Loucy (cell line): ENCODE measurements at regions not wholly inside any gene's neighbourhood (a gene's known extent, or its start where the extent isn't known, plus 50 kb on each side); places are given as distances from the start of the nearest gene placed in this dataset.

Source experiments
- H2AFZ ChIP-seq: fragments of 200-600 bp; sonication (generic); 2 replicates; pipeline ENCODE4 v1.6.0; 2016; ENCODE audit warnings: antibody characterized with exemption, mild to moderate bottlenecking, low read length, moderate library complexity
- H3F3A ChIP-seq: fragments of 200-600 bp; 2 replicates; pipeline ENCODE4 v1.6.0; 2016; ENCODE audit warnings: antibody characterized with exemption, low read depth, mild to moderate bottlenecking
- H3K27me3 ChIP-seq: fragments of 200-600 bp; sonication (generic); 2 replicates; pipeline ENCODE4 v1.6.1; 2014; ENCODE audit warnings: low read length, mild to moderate bottlenecking; ENCODE audit not compliant: insufficient read depth, poor library complexity, severe bottlenecking
- H3K36me3 ChIP-seq: fragments of 200-600 bp; sonication (generic); 2 replicates; pipeline ENCODE4 v1.6.1; 2016; ENCODE audit warnings: low read length; ENCODE audit not compliant: insufficient read depth
- H3K4me1 ChIP-seq: fragments of 200-600 bp; sonication (generic); 2 replicates; pipeline ENCODE4 v1.5.1; 2014; ENCODE audit warnings: low read length, mild to moderate bottlenecking; ENCODE audit not compliant: insufficient read depth, poor library complexity, severe bottlenecking
- H3K4me2 ChIP-seq: fragments of 200-600 bp; sonication (generic); 2 replicates; pipeline ENCODE4 v1.6.0; 2014; ENCODE audit warnings: antibody characterized with exemption, low read length, low read depth, mild to moderate bottlenecking; ENCODE audit not compliant: poor library complexity, severe bottlenecking
- H3K4me3 ChIP-seq: fragments of 200-600 bp; sonication (generic); 2 replicates; pipeline ENCODE4 v1.5.1; 2014; ENCODE audit warnings: low read length, mild to moderate bottlenecking, mixed read lengths; ENCODE audit not compliant: poor library complexity, severe bottlenecking
- H3K79me2 ChIP-seq: fragments of 200-600 bp; sonication (generic); 2 replicates; pipeline ENCODE4 v1.6.1; 2014; ENCODE audit warnings: low read length; ENCODE audit not compliant: insufficient read depth
- H3K9ac ChIP-seq: fragments of 200-600 bp; sonication (generic); 2 replicates; pipeline ENCODE4 v1.6.0; 2014; ENCODE audit warnings: mild to moderate bottlenecking, low read depth, low read length, moderate library complexity; ENCODE audit not compliant: poor library complexity, severe bottlenecking
- H3K9me2 ChIP-seq: fragments of 200-600 bp; sonication (generic); replicated peaks from 2 replicates; pipeline ENCODE4 v1.6.1; 2016; ENCODE audit warnings: low read depth, low read length, mixed read lengths
- H3K9me3 ChIP-seq: fragments of 200-600 bp; sonication (generic); 2 replicates; pipeline ENCODE4 v1.6.1; 2014; ENCODE audit warnings: mild to moderate bottlenecking, antibody characterized with exemption, low read length, low read depth; ENCODE audit not compliant: insufficient read depth
- H4K20me1 ChIP-seq: fragments of 200-600 bp; sonication (generic); 2 replicates; pipeline ENCODE4 v1.6.0; 2014; ENCODE audit warnings: antibody characterized with exemption, low read length, mild to moderate bottlenecking; ENCODE audit not compliant: insufficient read depth, poor library complexity, severe bottlenecking
- CTCF ChIP-seq: fragments of 200-600 bp; sonication (generic); conservative IDR thresholded peaks from 2 replicates; pipeline ENCODE4 v1.5.1; 2014; ENCODE audit warnings: mild to moderate bottlenecking, antibody characterized with exemption, low read length
- EZH2phosphoT487 ChIP-seq: fragments of 200-600 bp; IDR thresholded peaks from 2 replicates; pipeline ENCODE4 v1.6.1; 2018; ENCODE audit warnings: antibody characterized with exemption, mild to moderate bottlenecking, moderate library complexity, borderline replicate concordance

GRCh38 chr1:239436286-239436685 is 49.9 kb downstream of the CHRM3 start:
- Histone ChIP-seq H3K9me2 (no peaks in the 10 kb centered on the region), H3K79me2 (no peaks in the 10 kb centered on the region), H3K4me2 (no peak overlapping the region), H3K9me3 (no peaks in the 10 kb centered on the region), H3K27me3 (no peaks in the 10 kb centered on the region), H3K4me1 (no peaks in the 10 kb centered on the region), H3K36me3 (no peaks in the 10 kb centered on the region), H3F3A (no peaks in the 10 kb centered on the region), H4K20me1 (no peaks in the 10 kb centered on the region), H3K9ac (no peak overlapping the region), H2AFZ (no peak overlapping the region), H3K4me3 (no peak overlapping the region)
- TF ChIP-seq EZH2phosphoT487 (no peak), CTCF (no peak)

GRCh38 chr1:239437822-239438221 is 51.5 kb downstream of the CHRM3 start:
- H3K27me3 ChIP-seq, result no peaks in the 10 kb centered on the region

GRCh38 chr1:239438891-239439290 is 52.5 kb downstream of the CHRM3 start:
- H4K20me1 ChIP-seq, result no peaks in the 10 kb centered on the region
- no peaks in the 10 kb centered on the region for H3K79me2 ChIP-seq
- H3K36me3 ChIP-seq, result no peaks in the 10 kb centered on the region
- H3K9me2 ChIP-seq, result no peaks in the 10 kb centered on the region
- no peak overlapping the region for H3K4me2 ChIP-seq
- H3K27me3 ChIP-seq, result no peaks in the 10 kb centered on the region
- TF ChIP-seq CTCF (no peak), EZH2phosphoT487 (no peak)
- H3K4me3 ChIP-seq, result no peak overlapping the region
- no peak overlapping the region for H3K9ac ChIP-seq
- H3F3A ChIP-seq, result no peaks in the 10 kb centered on the region
- H3K4me1 ChIP-seq, result no peaks in the 10 kb centered on the region
- H3K9me3 ChIP-seq, result no peaks in the 10 kb centered on the region
- H2AFZ ChIP-seq, result no peak overlapping the region

More at GRCh38 chr1:239437822-239438221, 51.5 kb downstream of the CHRM3 start:
- Histone ChIP-seq H2AFZ (no peak overlapping the region), H3K9me2 (no peaks in the 10 kb centered on the region), H3K9ac (no peak overlapping the region), H3K9me3 (no peaks in the 10 kb centered on the region), H3K36me3 (no peaks in the 10 kb centered on the region), H3F3A (no peaks in the 10 kb centered on the region), H3K4me1 (no peaks in the 10 kb centered on the region), H4K20me1 (no peaks in the 10 kb centered on the region), H3K4me3 (no peak overlapping the region), H3K79me2 (no peaks in the 10 kb centered on the region), H3K4me2 (no peak overlapping the region)
- no peak for TF ChIP-seq CTCF
- TF ChIP-seq EZH2phosphoT487, result no peak
